Cardiac fibroblast (primary cell): ENCODE measurements at regions not wholly inside any gene's neighbourhood (a gene's known extent, or its start where the extent isn't known, plus 50 kb on each side); places are given as distances from the start of the nearest gene placed in this dataset.
A peak's percentile ranks its signal among the peaks of the same experiment; 100 is the strongest.
"Not testable (repeated sequence)": the region's sequence is repeated elsewhere in the genome, so short reads cannot be mapped to it uniquely, and the experiment has no call there.

Experiments
- DNase-seq, 2 donors: peaks; one replicate each; pipeline versions ENCODE4 v3.0.0 to v3.0.0-alpha.2; 2010; ENCODE audit warnings: low read depth in 2 of 2
- H3K4me3 ChIP-seq, 2 donors: replicated peaks in 1 of 2; 1 replicate in 1 of 2; 2 replicates in 1 of 2; pipeline ENCODE4 v1.5.1; 2011; ENCODE audit warnings: low read depth in 2 of 2, low read length in 2 of 2, mild to moderate bottlenecking in 2 of 2, moderate library complexity in 1 of 2
- CTCF ChIP-seq: IDR thresholded peaks from one replicate; pipeline ENCODE4 v1.5.1; 2011; ENCODE audit warnings: low read depth, mild to moderate bottlenecking, low read length, inconsistent platforms

GRCh38 chr7:146057958-146058357, 58.6 kb upstream of the CNTNAP2 start:
- H3K4me3 ChIP-seq: no peak overlapping the region
- no peak for TF ChIP-seq CTCF
- no peak for DNase-seq

DNA sequence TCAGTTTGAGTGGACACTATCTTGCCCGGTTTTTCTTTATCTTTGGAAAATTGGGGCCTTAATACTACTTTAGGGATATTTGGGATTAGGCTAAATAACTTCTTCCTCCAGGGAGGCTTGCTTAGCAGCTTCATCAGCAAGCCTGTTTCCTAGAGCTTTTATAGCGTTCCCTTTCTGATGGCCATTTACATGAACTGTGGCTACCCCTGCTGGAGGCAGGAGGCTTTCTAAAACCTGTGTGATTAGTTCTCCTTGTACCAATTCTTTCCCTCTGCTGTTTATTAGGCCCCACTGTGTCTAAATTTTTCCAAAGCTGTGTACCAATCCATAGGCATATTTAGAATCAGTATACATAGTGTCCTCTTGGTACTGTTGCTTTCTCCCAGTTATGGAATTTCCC, 61.7 kb upstream of the CNTNAP2 start:
- no peak overlapping the region for H3K4me3 ChIP-seq
- TF ChIP-seq CTCF: no peak
- no peak for DNase-seq

GRCh38 chr7:146053492-146053891, 63.1 kb upstream of the CNTNAP2 start:
- no peak for TF ChIP-seq CTCF
- peak in 1 of 2 donors; percentile 2 for DNase-seq

DNA sequence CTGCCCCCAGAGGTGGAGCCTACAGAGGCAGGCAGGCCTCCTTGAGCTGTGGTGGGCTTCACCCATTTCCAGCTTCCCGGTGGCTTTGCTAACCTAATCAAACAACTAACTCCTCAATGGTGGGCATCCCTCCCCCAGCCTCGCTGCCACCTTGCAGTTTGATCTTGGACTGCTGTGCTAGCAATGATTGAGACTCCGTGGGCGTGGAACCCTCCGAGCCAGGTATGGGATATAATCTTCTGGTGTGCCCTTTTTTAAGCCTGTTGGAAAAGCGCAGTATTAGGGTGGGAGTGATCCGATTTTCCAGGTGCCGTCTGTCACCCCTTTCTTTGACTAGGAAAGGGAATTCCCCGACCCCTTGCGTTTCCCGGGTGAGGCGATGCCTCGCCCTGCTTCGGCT, 73.3 kb upstream of the CNTNAP2 start:
- DNase-seq, H3K4me3 ChIP-seq: not testable (repeated sequence)

More at GRCh38 chr7:146053492-146053891, 63.1 kb upstream of the CNTNAP2 start:
- H3K4me3 ChIP-seq: no peak overlapping the region

DNA sequence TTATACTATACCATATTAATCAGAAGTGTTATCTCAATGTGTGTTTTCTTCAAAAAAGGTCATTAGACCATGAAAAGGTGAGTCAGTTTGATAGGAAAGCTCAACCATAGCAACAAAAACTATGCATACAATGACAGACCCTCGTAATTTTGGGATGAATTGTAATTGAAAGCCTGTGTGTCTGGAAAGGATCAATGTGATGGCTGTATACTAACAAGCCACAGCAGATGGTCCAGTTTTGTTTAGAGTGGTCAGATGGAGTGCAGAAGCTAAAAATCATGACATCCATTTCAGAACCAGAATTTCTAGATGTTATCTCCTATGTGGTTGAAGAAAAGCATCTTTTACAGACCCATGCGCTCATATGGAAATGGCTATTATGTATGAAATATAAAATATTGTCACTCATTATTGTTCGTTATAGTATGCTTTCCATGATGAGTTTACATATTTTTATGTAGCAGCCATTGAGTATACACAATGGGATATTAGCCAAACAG, 88.3 kb upstream of the CNTNAP2 start:
- DNase-seq: no peak
- no peak for TF ChIP-seq CTCF
- H3K4me3 ChIP-seq: no peak overlapping the region

GRCh38 chr7:146027243-146027642, 89.4 kb upstream of the CNTNAP2 start:
- TF ChIP-seq CTCF: no peak
- no peak for DNase-seq
- H3K4me3 ChIP-seq: no peak overlapping the region

DNA sequence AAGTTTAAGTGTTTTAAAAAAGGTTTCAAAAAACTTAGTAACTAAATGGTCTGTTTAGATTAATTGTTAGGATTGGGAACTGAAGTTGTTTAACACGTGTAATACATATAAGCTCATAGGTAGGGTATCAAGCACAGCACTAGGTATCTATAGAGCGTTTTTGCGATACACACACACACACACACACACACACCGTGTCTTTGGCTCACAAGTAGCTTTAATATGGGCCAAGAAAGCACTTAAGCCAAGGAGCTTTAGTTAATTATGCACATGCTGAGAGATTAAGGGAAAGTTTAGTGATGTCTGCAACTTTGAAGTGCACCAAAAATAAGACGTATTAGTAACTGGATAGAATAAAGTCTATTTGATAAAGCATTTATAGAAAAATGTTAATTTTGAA, 93.8 kb upstream of the CNTNAP2 start:
- TF ChIP-seq CTCF: no peak
- no peak for DNase-seq
- no peak overlapping the region for H3K4me3 ChIP-seq

- not testable (repeated sequence) for DNase-seq, H3K4me3 ChIP-seq
These were observed 97.3 kb upstream of the CNTNAP2 start for GRCh38 chr7:146019041-146020004.

- H3K4me3 ChIP-seq, DNase-seq: not testable (repeated sequence)
These were observed 99.2 kb upstream of the CNTNAP2 start for GRCh38 chr7:146017366-146017765.

GRCh38 chr7:146014154-146014553, 102.4 kb upstream of the CNTNAP2 start:
- H3K4me3 ChIP-seq, DNase-seq: not testable (repeated sequence)
